Nephron (organoid): ENCODE measurements at regions not wholly inside any gene's neighbourhood (a gene's known extent, or its start where the extent isn't known, plus 50 kb on each side); places are given as distances from the start of the nearest gene placed in this dataset.
"Not testable (repeated sequence)": the region's sequence is repeated elsewhere in the genome, so short reads cannot be mapped to it uniquely, and the experiment has no call there.

Experiments used
- H3K27ac Mint-ChIP-seq, 3 experiments: 2 replicates each; pipeline ENCODE4 v1.8.0; 2020; ENCODE audit warnings: mixed read lengths in 3 of 3, mild to moderate bottlenecking in 2 of 3, moderate library complexity in 1 of 3
- H3K27me3 Mint-ChIP-seq: 2 replicates; pipeline ENCODE4 v1.8.0; 2021; ENCODE audit warnings: low read depth, mild to moderate bottlenecking, moderate library complexity, mixed read lengths
- H3K36me3 Mint-ChIP-seq: 2 replicates; pipeline ENCODE4 v1.8.0; 2020; ENCODE audit warnings: low read depth, mixed read lengths
- H3K4me1 Mint-ChIP-seq: 2 replicates; pipeline ENCODE4 v1.8.0; 2020; ENCODE audit warnings: mixed read lengths
- H3K4me3 Mint-ChIP-seq, 3 experiments: 2 replicates each; pipeline ENCODE4 v1.8.0; 2020; ENCODE audit warnings: mild to moderate bottlenecking in 3 of 3, mixed read lengths in 3 of 3, moderate library complexity in 2 of 3
- H3K9me3 Mint-ChIP-seq: 2 replicates; pipeline ENCODE4 v1.8.0; 2020; ENCODE audit warnings: mixed read lengths
- CTCF ChIP-seq, 3 experiments: fragments of 200-600 bp; sonication (generic); IDR thresholded peaks; one replicate each; pipeline ENCODE4 v1.5.0; 2021; ENCODE audit warnings: antibody characterized with exemption in 3 of 3; ENCODE audit not compliant: unreplicated experiment in 3 of 3

- TF ChIP-seq CTCF (IDR thresholded peaks at IDR 0.05; ENCODE audit: unreplicated experiment in 3 of 3), result no peak
- peaks cover 21% of the 10 kb centered on the region for H3K9me3 Mint-ChIP-seq
- H3K36me3 Mint-ChIP-seq, result peaks cover 4% of the 10 kb centered on the region
- H3K4me1 Mint-ChIP-seq, result no peaks in the 10 kb centered on the region
- no peak overlapping the region for H3K27ac Mint-ChIP-seq
- H3K27me3 Mint-ChIP-seq, result peaks cover 17% of the 10 kb centered on the region
- no peak overlapping the region for H3K4me3 Mint-ChIP-seq
Observed at GRCh38 chr20:48447456-48447855, 380.3 kb downstream of the PREX1 start.

- Mint-ChIP-seq H3K4me3 (no peak overlapping the region), H3K27ac (no peak overlapping the region), H3K36me3 (peaks cover 4% of the 10 kb centered on the region), H3K4me1 (no peaks in the 10 kb centered on the region), H3K9me3 (peaks cover 25% of the 10 kb centered on the region), H3K27me3 (peaks cover 9% of the 10 kb centered on the region)
- no peak for TF ChIP-seq CTCF (IDR thresholded peaks at IDR 0.05; ENCODE audit: unreplicated experiment in 3 of 3)
Observed at GRCh38 chr20:48445827-48446226, 382.0 kb downstream of the PREX1 start.

DNA sequence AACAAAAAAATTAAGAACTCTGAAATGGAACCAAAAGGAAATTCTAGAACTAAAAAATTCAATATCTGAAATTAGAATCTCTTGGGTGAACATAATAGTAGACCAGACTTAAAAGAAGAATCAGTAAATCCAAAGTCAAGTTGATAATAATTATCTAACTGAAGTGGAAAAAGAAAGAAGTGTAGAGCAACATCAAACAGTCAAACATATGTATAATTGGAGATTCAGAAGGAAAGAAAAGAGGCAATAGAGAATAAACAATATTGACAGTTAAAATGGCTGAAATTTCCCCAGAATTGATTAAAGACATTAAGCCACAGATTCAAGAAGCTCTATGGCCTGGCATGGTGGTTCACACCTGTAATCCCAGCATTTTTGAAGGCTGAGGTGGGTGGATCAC is 383.6 kb downstream of the PREX1 start:
- no peaks in the 10 kb centered on the region for H3K4me1 Mint-ChIP-seq
- peaks cover 4% of the 10 kb centered on the region for H3K36me3 Mint-ChIP-seq
- no peak for TF ChIP-seq CTCF (IDR thresholded peaks at IDR 0.05; ENCODE audit: unreplicated experiment in 3 of 3)
- H3K4me3 Mint-ChIP-seq, result no peak overlapping the region
- H3K27ac Mint-ChIP-seq, result no peak overlapping the region
- peaks cover 25% of the 10 kb centered on the region for H3K9me3 Mint-ChIP-seq
- peaks cover 13% of the 10 kb centered on the region for H3K27me3 Mint-ChIP-seq

DNA sequence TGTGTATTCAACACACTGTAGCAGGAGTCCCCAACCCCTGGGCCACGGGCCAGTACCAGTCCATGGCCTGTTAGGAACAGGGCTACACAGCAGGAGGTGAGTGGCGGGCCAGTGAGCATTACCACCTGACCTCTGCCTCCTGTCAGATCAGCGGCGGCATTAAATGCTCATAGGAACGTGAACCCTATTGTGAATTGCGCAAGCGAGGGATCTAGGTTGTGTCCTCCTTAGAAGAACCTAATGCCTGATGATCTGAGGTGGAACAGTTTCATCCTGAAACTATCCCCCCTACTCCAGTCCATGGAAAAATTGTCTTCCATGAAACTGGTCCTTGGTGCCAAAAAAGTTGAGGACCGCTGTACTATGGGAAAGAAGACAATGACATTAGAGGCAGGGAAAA is 386.9 kb downstream of the PREX1 start:
- H3K9me3 Mint-ChIP-seq, result peaks cover 27% of the 10 kb centered on the region
- H3K36me3 Mint-ChIP-seq, result peaks cover 4% of the 10 kb centered on the region
- H3K27ac Mint-ChIP-seq, result no peak overlapping the region
- TF ChIP-seq CTCF (IDR thresholded peaks at IDR 0.05; ENCODE audit: unreplicated experiment in 3 of 3), result no peak
- peaks cover 13% of the 10 kb centered on the region for H3K4me1 Mint-ChIP-seq
- H3K4me3 Mint-ChIP-seq, result no peak overlapping the region
- peaks cover 18% of the 10 kb centered on the region for H3K27me3 Mint-ChIP-seq

DNA sequence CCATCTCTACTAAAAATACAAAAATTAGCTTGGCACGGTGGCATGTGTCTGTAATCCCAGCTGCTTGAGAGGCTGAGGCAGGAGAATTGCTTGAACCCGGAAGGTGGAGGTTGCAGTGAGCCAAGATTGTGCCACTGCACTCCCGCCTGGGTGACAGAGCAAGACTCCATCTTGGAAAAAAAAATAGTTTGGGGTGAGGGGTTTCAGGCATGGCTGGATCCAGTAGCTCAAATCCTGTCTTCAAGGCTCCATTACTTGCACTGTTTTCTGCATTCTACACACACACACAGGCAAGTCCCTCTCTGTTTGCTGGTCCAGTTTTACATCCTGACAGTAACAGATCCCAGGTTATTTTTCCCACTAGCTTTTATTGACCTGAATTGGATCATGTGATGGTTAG is 387.5 kb downstream of the PREX1 start:
- not testable (repeated sequence) for H3K4me3 Mint-ChIP-seq, H3K36me3 Mint-ChIP-seq

DNA sequence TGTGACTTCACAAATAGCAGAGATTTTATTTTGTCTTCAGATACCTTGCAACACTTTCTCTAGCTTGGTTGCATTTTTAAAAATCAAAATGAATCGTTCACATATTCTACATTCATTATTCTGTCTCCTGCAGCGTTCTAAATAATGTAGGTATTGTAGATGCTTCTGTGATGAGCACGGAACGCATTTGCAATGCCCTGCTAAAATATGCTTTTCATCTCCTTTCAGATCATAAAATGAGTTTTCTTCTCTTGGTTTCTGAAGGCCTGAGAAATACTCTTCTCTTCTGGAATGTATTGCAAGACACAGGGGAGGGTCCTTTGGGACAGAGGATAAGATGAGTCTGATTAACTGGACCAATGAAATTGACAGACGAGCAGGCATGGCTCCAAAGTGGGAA is 390.7 kb downstream of the PREX1 start:
- peaks cover 22% of the 10 kb centered on the region for H3K4me1 Mint-ChIP-seq
- TF ChIP-seq CTCF (IDR thresholded peaks at IDR 0.05; ENCODE audit: unreplicated experiment in 3 of 3), result no peak
- H3K27ac Mint-ChIP-seq, result no peak overlapping the region
- H3K9me3 Mint-ChIP-seq, result peaks cover 11% of the 10 kb centered on the region
- no peaks in the 10 kb centered on the region for H3K36me3 Mint-ChIP-seq
- no peak overlapping the region for H3K4me3 Mint-ChIP-seq
- H3K27me3 Mint-ChIP-seq, result peaks cover 24% of the 10 kb centered on the region

More for the DNA sequence above, 387.5 kb downstream of the PREX1 start:
- Mint-ChIP-seq H3K4me1 (peaks cover 13% of the 10 kb centered on the region), H3K9me3 (peaks cover 22% of the 10 kb centered on the region), H3K27me3 (peaks cover 18% of the 10 kb centered on the region)
- not testable (repeated sequence) for H3K27ac Mint-ChIP-seq

GRCh38 chr20:48436609-48437008 is 391.2 kb downstream of the PREX1 start:
- H3K36me3 Mint-ChIP-seq, H3K27ac Mint-ChIP-seq, H3K4me3 Mint-ChIP-seq: not testable (repeated sequence)
- H3K27me3 Mint-ChIP-seq, result peaks cover 26% of the 10 kb centered on the region
- peaks cover 11% of the 10 kb centered on the region for H3K9me3 Mint-ChIP-seq
- H3K4me1 Mint-ChIP-seq, result peaks cover 27% of the 10 kb centered on the region
